SU-DHL-6 (cell line): ENCODE measurements at regions not wholly inside any gene's neighbourhood (a gene's known extent, or its start where the extent isn't known, plus 50 kb on each side); places are given as distances from the start of the nearest gene placed in this dataset.
"Not testable (repeated sequence)": the region's sequence is repeated elsewhere in the genome, so short reads cannot be mapped to it uniquely, and the experiment has no call there.

Experiments
- H2AFZ ChIP-seq: fragments of 200-600 bp; sonication (generic); 2 replicates; pipeline ENCODE4 v1.6.1; 2014; ENCODE audit warnings: low read depth, mild to moderate bottlenecking, moderate library complexity, mixed read lengths, antibody characterized with exemption, low read length; ENCODE audit not compliant: severe bottlenecking
- H3F3A ChIP-seq: fragments of 200-600 bp; shearing (Covaris generic); 2 replicates; pipeline ENCODE4 v1.6.0; 2016; ENCODE audit warnings: antibody characterized with exemption, mild to moderate bottlenecking; ENCODE audit not compliant: insufficient read depth
- H3K27ac ChIP-seq: fragments of 200-600 bp; sonication (generic); 2 replicates; pipeline ENCODE4 v1.5.1; 2016; ENCODE audit warnings: low read depth, mild to moderate bottlenecking, low read length, moderate library complexity, mixed read lengths
- H3K27me3 ChIP-seq: fragments of 200-600 bp; sonication (generic), shearing (Covaris generic); 2 replicates; pipeline ENCODE4 v1.6.0; 2014; ENCODE audit warnings: mild to moderate bottlenecking, low read length
- H3K36me3 ChIP-seq: fragments of 200-600 bp; sonication (generic); 2 replicates; pipeline ENCODE4 v1.6.1; 2014; ENCODE audit warnings: mild to moderate bottlenecking, low read length, mixed read lengths
- H3K4me2 ChIP-seq: fragments of 300-600, 200-600 bp; shearing (Covaris generic), sonication (generic); 2 replicates; pipeline ENCODE4 v1.6.0; 2014; ENCODE audit warnings: low read length, low read depth, mild to moderate bottlenecking; ENCODE audit not compliant: poor library complexity, severe bottlenecking
- H3K4me3 ChIP-seq: fragments of 200-600 bp; sonication (generic); 2 replicates; pipeline ENCODE4 v1.5.1; 2014; ENCODE audit warnings: antibody characterized with exemption, low read length, mild to moderate bottlenecking, mixed read lengths; ENCODE audit not compliant: insufficient read depth, poor library complexity, severe bottlenecking
- H3K79me2 ChIP-seq: fragments of 200-600 bp; sonication (generic); 2 replicates; pipeline ENCODE4 v1.6.1; 2014; ENCODE audit warnings: mild to moderate bottlenecking, low read length, moderate library complexity; ENCODE audit not compliant: insufficient read depth
- H3K9ac ChIP-seq: fragments of 200-600 bp; sonication (generic); 2 replicates; pipeline ENCODE4 v1.7.0; 2014; ENCODE audit warnings: mild to moderate bottlenecking, low read length
- H3K9me2 ChIP-seq: fragments of 200-600 bp; sonication (generic); replicated peaks from 2 replicates; pipeline ENCODE4 v1.6.1; 2014; ENCODE audit warnings: low read length; ENCODE audit not compliant: insufficient read depth
- H3K9me3 ChIP-seq: fragments of 200-600 bp; sonication (generic); 2 replicates; pipeline ENCODE4 v1.6.1; 2014; ENCODE audit warnings: low read length, mixed read lengths; ENCODE audit not compliant: insufficient read depth
- H4K20me1 ChIP-seq: fragments of 200-600 bp; sonication (generic); 2 replicates; pipeline ENCODE4 v1.6.1; 2014; ENCODE audit warnings: low read depth, mild to moderate bottlenecking, antibody characterized with exemption, low read length, moderate library complexity, mixed read lengths
- EZH2phosphoT487 ChIP-seq: fragments of 200-600 bp; sonication (generic), shearing (Covaris generic); conservative IDR thresholded peaks from 2 replicates; pipeline ENCODE4 v1.6.1; 2018; ENCODE audit warnings: mild to moderate bottlenecking, antibody characterized with exemption, low read length, moderate library complexity, mixed read lengths
- TF ChIP-seq, protein P1 (sequence below): fragments of 200-600 bp; sonication (generic); IDR thresholded peaks from one replicate; pipeline ENCODE4 v1.5.1; 2017; ENCODE audit warnings: antibody characterized with exemption, mild to moderate bottlenecking, low read length, moderate library complexity; ENCODE audit not compliant: insufficient read depth, poor library complexity, severe bottlenecking

DNA sequence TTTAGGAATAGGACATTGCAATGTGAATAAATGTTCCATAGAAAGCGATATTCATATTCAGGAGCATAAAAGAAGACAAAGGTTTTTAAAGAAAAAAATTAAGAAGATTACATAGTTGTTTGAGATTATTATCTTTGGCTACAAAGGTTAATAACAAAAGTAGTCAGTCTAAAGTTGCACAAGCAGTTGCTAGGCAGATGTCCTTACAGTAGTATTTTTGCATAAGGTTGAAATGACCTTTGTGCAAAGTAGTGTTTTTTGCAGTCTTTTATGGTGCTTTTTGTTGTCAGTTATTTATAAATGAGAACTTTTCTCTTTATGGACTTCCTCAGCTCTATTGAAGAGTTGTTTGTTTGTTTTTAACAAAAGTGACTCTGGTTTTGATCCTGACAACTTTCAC, 447.8 kb downstream of the AMY1C start:
- Histone ChIP-seq H2AFZ (peak overlapping the region; percentile 6), H3F3A (no peaks in the 10 kb centered on the region), H3K27me3 (no peaks in the 10 kb centered on the region), H4K20me1 (no peaks in the 10 kb centered on the region), H3K4me3 (no peak overlapping the region), H3K27ac (no peak overlapping the region), H3K9ac (no peak overlapping the region), H3K9me3 (no peaks in the 10 kb centered on the region), H3K36me3 (no peaks in the 10 kb centered on the region), H3K9me2 (no peaks in the 10 kb centered on the region), H3K4me2 (no peak overlapping the region), H3K79me2 (no peaks in the 10 kb centered on the region)
- TF ChIP-seq, protein P1, sequence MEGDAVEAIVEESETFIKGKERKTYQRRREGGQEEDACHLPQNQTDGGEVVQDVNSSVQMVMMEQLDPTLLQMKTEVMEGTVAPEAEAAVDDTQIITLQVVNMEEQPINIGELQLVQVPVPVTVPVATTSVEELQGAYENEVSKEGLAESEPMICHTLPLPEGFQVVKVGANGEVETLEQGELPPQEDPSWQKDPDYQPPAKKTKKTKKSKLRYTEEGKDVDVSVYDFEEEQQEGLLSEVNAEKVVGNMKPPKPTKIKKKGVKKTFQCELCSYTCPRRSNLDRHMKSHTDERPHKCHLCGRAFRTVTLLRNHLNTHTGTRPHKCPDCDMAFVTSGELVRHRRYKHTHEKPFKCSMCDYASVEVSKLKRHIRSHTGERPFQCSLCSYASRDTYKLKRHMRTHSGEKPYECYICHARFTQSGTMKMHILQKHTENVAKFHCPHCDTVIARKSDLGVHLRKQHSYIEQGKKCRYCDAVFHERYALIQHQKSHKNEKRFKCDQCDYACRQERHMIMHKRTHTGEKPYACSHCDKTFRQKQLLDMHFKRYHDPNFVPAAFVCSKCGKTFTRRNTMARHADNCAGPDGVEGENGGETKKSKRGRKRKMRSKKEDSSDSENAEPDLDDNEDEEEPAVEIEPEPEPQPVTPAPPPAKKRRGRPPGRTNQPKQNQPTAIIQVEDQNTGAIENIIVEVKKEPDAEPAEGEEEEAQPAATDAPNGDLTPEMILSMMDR: no peak
- TF ChIP-seq EZH2phosphoT487: no peak

DNA sequence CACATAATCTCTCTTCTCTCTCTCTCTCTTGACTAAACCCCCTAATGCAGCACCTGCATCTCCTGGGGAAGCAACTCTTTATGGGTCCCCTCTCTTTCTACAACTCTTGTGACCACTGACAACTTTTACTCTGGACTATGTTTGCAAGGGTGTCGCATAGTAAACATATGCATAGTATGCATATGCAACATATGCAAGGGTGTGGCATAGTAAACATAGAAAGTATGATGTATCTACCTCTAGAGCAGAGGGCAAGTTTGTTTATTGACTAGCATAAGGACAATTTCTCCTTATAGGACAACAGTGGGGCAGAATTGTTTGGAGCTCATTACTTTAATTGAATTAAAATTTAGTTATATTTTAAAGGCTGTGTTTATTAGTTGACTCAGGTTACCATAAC, 462.5 kb downstream of the AMY1C start:
- no peak for TF ChIP-seq EZH2phosphoT487
- TF ChIP-seq, protein P1: no peak
- Histone ChIP-seq H3K4me3 (no peak overlapping the region), H2AFZ (no peak overlapping the region), H3K36me3 (no peaks in the 10 kb centered on the region), H3K4me2 (no peak overlapping the region), H3K27me3 (no peaks in the 10 kb centered on the region), H3F3A (no peaks in the 10 kb centered on the region), H3K9me2 (no peaks in the 10 kb centered on the region), H4K20me1 (no peaks in the 10 kb centered on the region), H3K79me2 (no peaks in the 10 kb centered on the region), H3K27ac (no peak overlapping the region), H3K9me3 (no peaks in the 10 kb centered on the region), H3K9ac (no peak overlapping the region)

DNA sequence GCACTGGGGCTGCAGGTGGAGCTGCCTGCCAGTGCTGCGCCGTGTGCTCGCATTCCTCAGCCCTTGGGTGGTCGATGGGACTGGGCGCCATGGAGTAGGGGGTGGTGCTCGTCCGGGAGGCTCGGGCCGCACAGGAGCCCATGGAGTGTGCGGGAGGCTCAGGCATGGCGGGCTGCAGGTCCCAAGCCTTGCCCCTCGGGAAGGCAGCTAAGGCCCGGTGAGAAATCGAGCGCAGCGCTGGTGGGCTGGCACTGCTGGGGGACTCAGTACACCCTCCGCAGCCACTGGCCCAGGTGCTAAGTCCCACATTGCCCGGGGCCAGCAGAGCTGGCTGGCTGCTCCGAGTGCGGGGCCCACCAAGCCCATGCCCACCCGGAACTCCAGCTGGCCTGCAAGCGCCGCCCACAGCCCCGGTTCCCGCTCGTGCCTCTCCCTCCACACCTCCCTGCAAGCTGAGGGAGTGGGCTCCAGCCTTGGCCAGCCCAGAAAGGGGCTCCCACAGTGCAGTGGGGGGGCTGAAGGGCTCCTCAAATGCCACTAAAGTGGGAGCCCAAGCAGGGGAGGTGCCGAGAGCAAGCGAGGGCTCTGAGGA, 467.8 kb downstream of the AMY1C start:
- H3K27ac ChIP-seq, H3F3A ChIP-seq, H3K9me3 ChIP-seq, H2AFZ ChIP-seq, H3K9me2 ChIP-seq, H3K79me2 ChIP-seq, H3K4me3 ChIP-seq, H3K9ac ChIP-seq, H3K4me2 ChIP-seq, H3K36me3 ChIP-seq, H3K27me3 ChIP-seq, H4K20me1 ChIP-seq: not testable (repeated sequence)

DNA sequence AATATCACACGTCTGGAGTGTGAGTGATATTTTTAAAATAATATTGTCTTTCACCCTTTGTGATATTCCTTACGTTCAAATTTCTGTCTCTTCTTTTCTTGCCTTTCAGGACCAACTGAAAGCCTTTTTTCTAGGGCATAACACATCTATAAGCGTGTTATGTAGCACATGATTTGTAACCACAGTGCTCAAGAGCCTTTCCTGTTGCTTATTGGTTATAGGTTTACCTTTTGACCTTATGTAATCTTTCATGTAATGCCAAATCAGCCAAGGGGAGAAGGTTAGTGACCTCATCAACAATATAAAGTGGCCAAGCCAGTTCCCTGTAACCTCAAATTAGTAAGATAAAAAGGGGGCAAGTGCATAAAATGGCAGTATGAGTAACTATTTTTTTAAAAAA, 480.2 kb downstream of the AMY1C start:
- Histone ChIP-seq H3K4me2 (no peak overlapping the region), H3K36me3 (no peaks in the 10 kb centered on the region), H4K20me1 (no peaks in the 10 kb centered on the region), H3K27me3 (no peaks in the 10 kb centered on the region), H3K9me3 (no peaks in the 10 kb centered on the region), H3K79me2 (no peaks in the 10 kb centered on the region), H3K4me3 (no peak overlapping the region), H3K9me2 (no peaks in the 10 kb centered on the region), H3K9ac (no peak overlapping the region), H2AFZ (no peak overlapping the region), H3K27ac (no peak overlapping the region), H3F3A (no peaks in the 10 kb centered on the region)
- TF ChIP-seq, protein P1: no peak
- TF ChIP-seq EZH2phosphoT487: no peak
